M059J (cell line): ENCODE measurements at regions not wholly inside any gene's neighbourhood (a gene's known extent, or its start where the extent isn't known, plus 50 kb on each side); places are given as distances from the start of the nearest gene placed in this dataset.
"Not testable (repeated sequence)": the region's sequence is repeated elsewhere in the genome, so short reads cannot be mapped to it uniquely, and the experiment has no call there.

Experiments used
- DNase-seq: peaks from one replicate; pipeline ENCODE4 v3.0.0-alpha.2; 2012; ENCODE audit warnings: low read depth

DNA sequence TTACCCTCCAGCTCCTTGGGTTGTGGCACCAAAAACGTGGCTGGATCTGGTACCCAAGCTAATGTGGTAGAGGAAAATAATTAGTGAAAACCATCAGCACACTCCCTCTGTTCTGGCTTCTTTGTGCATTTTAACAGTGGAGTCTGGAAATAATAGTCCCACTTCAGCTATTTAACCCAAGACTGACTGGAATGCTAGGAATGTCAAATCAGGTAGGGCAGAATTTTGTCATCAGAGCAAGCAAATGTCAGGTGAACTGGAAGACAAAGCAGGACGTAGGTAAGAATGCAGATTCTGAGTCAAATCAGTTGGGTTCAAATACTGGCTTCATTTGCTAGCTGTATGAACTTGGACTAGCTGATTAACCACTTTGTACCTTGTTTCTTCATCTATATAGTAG lies 144.0 kb upstream of the SPATA31A3 start:
- not testable (repeated sequence) for DNase-seq

GRCh38 chr9:67133124-67133523 lies 140.8 kb upstream of the SPATA31A3 start:
- DNase-seq: not testable (repeated sequence)

DNA sequence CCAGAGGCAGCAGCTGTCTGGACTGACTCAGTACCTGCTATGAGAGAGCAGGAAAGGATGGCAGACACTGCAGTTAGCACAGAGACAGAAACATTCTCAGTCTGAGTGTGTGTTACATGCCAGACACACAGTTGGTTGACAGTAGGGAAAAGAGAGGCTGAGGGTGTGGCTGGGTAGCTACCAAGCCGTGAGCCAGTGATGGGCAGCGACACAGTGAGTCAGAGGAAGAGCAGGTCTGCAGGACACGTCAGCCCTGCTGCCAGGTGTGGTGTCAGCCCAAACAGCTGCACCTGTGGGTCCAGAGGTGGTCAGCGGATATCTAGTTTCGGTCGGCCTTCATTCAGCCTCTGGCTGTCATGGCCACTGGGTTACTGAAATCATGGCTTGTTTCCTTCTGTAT lies 124.4 kb upstream of the SPATA31A3 start:
- not testable (repeated sequence) for DNase-seq

GRCh38 chr9:67112148-67112547 lies 119.8 kb upstream of the SPATA31A3 start:
- not testable (repeated sequence) for DNase-seq

- DNase-seq: not testable (repeated sequence)
Measured at GRCh38 chr9:67111733-67112132, 119.4 kb upstream of the SPATA31A3 start.

- DNase-seq: not testable (repeated sequence)
Measured at GRCh38 chr9:67109859-67110258, 117.5 kb upstream of the SPATA31A3 start.

DNA sequence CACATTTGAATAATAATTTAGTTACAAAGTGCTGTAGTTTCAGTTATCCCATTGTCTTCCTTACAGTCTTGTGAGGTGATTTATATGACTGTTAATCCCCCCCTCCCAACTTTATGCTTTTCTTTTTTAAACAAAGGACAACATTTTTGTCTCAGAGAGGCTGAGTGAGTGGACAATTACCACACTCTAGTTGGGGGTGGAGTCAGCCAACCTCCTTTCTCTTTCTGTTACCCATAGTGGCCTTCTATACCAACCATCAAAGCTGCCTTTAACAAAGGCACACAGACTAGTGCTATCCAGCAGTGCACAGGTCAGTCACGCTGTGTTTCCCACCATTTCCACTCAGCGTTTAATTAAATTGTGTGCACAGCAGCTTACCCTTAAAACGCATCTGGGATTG lies 114.3 kb upstream of the SPATA31A3 start:
- DNase-seq: not testable (repeated sequence)

GRCh38 chr9:67102506-67103276 lies 110.3 kb upstream of the SPATA31A3 start:
- not testable (repeated sequence) for DNase-seq

GRCh38 chr9:67091104-67091503 lies 98.8 kb upstream of the SPATA31A3 start:
- not testable (repeated sequence) for DNase-seq

DNA sequence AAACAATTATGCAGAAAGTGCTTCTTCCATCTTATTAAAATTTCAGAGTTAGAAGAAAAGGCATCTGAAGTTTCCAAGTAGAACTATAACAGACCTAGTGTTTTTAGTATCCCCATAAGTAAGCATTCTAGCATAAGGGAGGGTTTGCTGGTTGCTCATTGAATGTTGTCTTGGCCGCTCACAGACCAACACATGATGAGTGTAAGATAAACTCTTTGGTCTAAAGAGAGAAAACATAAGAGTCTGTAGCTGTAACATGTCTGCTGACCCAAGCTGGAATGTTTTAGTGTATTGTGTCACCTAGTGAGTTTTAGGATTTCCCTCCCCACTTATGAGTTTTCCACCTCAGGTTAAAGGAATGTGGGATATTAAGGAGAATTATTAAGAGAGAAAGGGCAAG lies 94.5 kb upstream of the SPATA31A3 start:
- not testable (repeated sequence) for DNase-seq

DNA sequence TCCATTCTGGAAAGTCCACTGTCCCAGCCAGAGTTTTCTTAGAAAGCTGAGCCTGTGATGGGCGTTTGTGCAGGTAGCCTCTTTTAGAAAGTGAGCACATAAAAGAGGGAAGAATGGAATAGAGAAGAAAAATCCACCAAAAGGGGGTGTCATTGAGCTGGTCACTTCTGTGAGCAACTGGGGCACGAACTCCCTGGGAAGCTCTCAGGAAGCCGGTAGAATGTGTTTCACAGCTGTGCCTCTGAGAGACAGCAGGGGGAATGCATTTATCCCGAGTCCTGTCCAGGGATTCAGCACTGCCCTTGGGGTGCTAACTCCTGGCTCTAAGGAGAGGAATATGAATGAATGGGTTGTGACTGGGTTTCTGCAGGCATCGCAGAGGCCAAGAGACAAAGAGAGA lies 73.8 kb upstream of the SPATA31A3 start:
- not testable (repeated sequence) for DNase-seq

- DNase-seq: peak; percentile 5
Measured at GRCh38 chr9:67058898-67059715, 66.8 kb upstream of the SPATA31A3 start.
